GM18870 (cell line): ENCODE measurements at regions not wholly inside any gene's neighbourhood (a gene's known extent, or its start where the extent isn't known, plus 50 kb on each side); places are given as distances from the start of the nearest gene placed in this dataset.
"Not testable (repeated sequence)": the region's sequence is repeated elsewhere in the genome, so short reads cannot be mapped to it uniquely, and the experiment has no call there.

Source experiments
- ATAC-seq: cut with Tn5 transposase; IDR thresholded peaks from one replicate; pipeline ENCODE4 v1.9.1; 2021; ENCODE audit warnings: moderate library complexity; ENCODE audit not compliant: unreplicated experiment

DNA sequence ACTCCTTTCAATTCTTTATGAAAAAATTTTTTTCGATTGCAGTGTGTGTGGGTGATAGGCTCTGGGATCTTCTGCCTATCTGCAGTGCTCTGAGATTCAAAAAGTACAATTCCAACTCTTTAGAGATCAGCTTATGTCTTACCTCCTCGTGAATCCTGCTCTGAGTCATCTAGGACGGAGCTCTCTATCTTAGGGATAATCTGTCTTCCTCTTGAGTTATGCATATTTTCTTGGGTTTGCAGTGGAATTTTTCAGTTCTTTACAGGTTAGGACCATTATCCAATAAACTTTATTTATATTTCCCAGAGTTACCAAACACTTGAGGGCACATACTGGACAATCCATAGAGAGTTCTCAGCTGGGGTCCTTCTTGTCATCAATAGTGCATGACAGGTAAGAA, 428.6 kb downstream of the ACTR3B start:
- no peak for ATAC-seq

DNA sequence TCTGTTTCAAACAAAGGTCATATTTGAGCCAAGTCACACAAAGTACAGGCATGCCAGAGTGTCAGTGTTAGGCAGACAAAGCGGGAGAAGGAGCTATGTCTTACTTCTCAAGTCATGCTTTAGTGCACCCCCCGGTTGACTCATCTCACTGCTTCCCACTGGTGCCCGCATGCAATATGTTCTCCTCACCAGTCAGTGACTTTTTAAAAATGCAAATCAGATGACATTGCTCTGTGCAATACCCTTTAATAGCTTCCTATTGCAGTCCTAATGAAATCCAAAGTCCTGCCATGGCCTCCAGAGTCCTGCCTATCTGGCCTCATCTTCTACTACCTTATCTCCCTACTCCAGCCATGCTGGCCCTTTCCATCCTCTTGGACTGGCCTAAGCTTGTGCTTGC, 429.1 kb downstream of the ACTR3B start:
- no peak for ATAC-seq

DNA sequence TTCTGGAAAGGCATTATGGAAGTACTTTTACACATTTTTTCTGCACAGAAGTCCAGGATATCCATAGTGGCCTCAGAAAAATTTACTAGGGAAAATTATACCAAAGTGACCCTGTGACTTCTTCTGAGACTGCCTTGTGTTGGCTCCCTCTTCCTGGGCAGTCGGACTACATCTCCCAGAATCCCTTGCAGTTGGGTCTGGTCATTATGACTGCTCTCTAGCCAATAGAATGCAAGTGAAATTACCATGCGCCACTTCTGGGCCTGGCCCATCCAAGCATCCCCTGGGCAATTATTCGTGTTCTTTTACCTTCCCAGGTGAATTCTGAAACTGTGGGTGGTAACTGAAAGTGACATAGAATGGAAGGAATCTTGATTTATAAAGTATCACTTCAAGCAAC, 430.9 kb downstream of the ACTR3B start:
- no peak for ATAC-seq

DNA sequence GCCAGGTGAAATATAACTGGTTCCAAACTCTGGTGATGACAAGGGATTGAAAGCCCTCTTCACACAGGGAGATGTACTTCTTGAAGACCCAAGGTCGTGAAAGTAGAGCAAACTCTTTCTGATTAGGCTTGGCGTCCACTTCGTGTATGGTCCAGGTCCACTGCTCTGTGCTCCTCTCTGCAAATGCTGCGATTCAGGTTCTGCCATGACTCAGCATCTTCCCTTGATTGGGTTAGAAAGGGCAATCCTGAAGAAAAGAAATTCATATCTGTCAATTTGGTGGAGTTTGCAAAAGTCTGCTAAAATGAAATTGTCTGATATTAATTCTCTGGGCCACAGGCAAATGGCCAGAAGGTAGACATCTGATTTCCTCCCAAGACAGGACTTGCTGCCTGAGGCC, 431.4 kb downstream of the ACTR3B start:
- no peak for ATAC-seq

DNA sequence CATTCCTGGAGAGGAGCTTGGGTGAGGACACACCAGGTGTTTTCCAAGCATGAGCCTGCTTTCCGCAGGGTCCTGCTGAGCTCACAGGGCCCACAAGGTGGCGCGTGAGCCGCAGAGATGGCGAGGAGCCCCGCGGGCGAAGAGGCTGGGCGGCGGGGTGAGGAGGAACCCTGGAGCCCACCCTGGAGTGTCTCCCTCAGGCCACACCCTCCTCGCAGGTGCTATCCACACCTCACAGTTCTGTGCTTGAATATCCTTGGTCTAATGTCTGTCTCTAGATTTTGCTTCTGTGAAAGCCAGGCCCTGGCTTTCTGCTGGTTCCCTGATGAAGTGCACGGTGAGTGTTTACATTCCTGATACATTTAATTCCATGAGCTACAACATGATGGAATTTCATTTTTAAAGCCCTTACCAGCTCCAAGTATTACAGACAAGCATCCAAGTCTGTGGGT, 433.6 kb downstream of the ACTR3B start:
- no peak for ATAC-seq

DNA sequence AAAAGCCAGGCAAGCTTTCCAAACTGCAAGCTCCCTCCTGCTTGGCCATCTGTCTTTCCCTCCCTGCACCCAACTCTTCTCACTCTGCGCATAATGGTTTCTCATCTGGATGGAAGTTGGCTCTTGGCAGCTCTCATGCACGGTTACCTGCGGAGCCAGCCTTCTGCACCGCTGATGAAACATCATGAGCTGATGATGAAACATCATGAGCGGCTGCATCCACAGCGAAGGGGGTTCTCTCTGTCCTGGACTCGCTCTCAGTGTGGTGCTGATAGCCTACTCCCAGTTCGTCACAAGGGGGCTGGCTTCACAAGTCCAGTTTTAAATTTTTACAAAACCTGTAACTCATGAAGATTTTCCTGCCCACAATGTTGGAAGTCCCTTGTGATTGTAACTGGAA, 457.5 kb downstream of the ACTR3B start:
- no peak for ATAC-seq

DNA sequence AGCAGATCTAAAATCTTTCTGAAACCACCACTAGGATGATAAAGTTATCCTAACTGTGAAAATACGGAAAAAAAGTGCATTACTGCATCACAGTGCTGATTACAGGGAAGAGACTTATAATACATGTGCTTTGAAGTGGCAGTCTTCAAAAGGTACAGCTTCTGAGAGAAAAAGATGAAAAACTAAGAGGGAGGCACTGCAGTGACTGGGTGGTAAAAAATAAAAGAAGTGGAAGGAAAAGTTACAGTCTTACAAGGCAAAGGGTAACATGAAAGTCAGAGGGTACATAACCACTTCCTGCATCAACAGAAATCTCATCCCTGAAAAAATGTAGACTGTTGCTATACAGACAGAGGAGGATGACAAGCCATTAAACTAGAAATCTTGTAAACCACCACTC, 465.3 kb downstream of the ACTR3B start:
- ATAC-seq: no peak

DNA sequence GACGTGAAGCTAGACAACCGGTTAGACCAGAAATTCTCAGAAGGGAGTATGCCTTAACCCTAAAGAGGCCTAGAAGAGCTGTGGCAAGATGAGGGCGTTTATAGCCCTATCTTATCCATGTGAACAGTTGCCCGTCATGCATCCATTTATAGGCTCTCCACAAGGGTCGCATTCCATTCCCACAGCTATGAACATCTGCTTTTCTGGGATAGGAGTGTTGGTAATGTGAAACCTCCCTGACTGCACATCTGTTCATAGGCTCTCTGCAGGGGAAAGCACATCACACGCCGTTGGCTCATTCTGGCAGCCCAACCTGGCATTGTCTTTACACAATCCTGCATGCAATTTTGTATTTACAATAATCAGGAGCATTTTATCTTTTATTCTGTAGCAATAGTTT, 485.6 kb downstream of the ACTR3B start:
- ATAC-seq: not testable (repeated sequence)

DNA sequence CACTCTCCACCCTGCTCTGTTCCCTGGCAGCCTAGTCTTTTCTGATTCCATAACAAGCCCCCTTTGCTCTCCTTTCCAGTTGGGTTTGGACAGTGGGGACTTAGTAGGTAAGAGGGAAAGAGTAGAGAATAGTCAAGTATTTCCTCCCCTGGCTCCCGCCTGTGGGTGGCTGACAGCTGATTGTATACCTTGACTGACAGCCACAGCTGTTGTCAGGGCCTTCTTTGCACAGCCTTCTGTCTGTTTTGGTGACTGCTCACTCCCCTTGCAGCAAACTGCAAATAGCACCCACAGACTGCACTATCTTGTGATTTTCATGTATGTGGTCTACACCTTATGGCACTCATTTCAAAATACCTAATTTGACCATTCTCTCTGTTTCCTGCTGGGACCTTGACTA, 486.3 kb downstream of the ACTR3B start:
- no peak for ATAC-seq

DNA sequence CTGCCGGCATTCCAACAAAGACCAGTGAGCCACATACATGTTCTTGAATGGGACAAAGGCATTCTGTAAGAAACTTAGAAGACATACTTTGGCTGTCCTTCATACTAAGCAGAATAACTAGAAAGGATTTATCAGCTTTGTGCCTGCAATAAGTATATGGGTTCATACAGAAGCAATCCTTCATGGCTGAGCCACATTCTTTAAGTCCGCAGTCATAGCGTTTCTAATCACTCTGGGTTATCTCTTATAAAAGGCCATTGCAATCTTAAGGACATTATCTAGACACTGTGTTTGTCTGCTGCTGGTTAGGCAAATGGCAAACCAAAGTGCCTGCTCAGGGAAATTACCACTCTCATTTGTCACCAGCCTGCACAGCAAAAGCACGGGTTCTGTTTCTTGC, 488.4 kb downstream of the ACTR3B start:
- ATAC-seq: no peak

DNA sequence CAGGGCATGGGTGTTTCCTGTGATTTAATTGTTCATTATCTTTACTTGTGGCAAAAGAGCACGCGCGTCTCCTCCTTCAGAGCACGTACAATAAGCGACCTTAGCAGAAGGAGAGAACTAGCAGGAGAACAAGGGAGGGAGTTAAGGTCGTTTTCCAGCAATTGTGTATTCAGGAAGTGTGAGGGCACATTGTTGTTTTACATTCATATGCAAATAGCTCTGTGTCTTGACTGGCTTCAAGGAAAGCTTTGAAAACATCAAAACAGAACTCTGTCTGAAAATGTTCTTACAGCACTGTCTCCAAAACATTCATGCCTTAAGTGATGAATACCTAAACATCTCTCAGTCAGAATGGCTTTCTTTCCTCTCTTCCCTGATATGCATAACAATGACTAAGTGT, 499.1 kb downstream of the ACTR3B start:
- ATAC-seq: no peak

DNA sequence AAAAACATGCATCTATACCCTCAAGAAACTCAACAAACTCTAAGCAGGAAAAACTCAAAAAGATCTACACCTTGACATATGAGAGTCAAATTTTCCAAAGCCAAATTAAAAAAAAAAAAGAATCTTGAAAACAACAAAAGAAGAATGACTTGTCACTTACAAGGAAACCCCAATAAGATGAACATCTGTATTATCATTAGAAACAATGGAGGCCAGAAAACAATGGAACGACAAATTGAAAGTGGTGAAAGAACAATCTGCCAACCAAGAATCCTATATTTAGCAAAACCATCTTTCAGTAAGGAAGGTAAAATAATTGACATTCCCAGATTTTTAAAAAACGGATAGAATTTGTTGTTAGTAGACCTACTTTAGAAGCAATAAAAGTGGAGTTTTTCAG, 516.8 kb downstream of the ACTR3B start:
- ATAC-seq: no peak

DNA sequence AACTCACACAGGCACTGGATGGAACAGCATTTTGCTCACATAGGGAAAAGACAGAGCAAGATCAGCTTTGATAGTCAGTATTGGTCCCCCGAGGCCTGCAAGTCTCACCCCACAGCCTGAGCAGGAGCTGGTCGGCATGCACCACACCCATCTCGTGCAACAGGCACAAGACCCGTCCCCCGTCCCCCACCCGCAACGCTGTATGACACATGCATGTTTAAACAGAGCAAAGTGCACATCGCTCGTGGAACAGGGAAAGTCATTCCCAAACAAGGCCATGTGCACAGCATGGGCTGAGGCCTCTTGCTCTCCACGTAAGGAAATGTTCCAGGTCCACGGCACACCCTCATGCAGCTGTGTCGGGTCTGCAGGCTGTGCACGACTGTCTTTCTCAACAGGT, 527.2 kb downstream of the ACTR3B start:
- no peak for ATAC-seq

DNA sequence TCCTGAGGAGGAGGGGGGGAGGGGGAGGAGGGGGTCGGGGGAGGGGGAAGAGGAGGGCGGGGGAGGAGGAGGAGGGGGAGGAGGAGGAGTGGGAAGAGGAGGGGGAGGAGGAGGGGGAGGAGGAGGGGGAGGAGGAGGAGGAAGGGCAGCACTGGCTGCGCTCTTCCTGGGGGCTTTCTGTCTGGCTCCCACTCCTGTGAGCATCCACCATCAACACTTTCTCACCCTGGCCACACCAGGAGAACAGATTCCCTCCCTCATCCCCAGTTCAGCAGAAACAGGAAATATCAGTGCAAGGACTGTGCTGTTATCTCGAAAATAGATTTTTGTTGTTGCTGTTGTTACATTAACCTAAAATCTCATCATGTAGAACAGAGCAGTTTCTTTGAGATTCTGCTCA, 530.5 kb downstream of the ACTR3B start:
- ATAC-seq: no peak

DNA sequence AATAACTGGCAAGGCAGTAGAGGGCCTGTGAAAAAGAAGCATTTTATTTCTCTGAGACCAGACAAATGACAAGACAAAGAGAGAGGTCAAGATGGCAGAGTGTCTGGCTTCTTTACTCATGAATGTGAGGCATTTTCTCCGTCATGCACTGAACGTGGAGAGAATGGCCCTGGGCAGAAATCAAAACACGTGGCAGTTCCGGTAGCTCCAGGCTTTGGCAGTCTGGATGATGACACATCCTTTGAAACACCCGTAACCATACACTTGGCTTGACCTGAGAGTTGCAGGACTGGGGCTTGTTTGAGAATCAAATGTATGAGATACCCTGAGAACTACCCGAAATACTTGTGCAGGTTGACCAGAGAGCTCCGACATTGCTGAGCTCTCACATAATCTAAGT, 537.6 kb downstream of the ACTR3B start:
- ATAC-seq: no peak

DNA sequence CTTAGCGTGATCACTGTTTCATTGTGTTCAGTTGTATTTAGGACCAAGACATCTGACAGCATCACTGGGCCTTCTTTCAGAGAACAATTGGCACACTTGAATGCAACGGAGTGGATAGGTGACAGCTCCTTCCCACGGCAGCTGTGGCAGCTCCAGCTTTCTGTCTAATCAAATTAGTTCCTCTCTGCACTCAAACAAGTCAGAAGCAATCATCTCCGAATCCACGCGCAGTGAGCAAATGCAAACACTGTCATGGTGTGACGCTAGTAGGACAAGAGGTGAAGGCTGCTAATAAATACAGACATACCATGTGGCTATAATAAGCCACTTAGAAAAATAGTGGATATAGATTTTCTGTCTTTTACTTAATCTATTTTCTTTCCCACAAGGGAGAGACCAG, 542.4 kb downstream of the ACTR3B start:
- no peak for ATAC-seq

DNA sequence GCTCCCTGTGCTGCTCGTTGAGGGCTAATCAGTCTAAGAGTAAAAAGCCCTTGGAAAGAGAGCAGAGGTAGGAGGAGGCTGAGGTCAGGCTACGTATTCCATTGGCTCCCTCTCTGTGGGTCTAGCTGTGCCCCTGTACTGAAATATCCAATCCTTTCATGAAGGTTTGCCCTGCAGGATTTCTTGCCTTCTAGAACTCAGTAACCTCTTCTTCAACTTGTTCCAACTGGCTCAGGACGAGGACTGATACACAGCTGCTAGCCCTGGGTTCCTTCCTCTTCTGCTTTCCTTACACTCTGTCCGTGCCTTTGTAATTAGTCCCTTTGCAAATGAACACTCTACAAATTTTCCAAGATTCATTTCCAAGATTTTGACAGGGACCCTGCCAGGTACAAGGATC, 560.5 kb downstream of the ACTR3B start:
- ATAC-seq: no peak

DNA sequence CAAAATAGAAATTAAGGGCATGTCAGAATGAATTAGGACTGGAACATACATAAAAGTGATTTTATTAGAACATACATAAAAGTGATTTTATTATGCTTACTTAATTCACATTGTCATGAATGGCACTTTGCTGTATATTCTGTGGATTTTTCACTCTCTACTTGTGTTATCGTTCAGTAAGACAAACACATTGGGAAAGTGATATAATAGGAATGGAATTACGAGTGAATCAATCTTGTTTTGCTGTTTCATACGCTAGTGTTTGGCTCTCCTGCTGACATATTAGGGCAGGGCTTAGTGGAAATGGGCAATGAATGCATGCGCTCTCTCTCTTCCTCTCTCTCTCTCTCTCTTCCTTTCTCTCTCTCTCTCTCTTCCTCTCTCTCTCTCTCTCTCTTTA, 561.1 kb downstream of the ACTR3B start:
- no peak for ATAC-seq

DNA sequence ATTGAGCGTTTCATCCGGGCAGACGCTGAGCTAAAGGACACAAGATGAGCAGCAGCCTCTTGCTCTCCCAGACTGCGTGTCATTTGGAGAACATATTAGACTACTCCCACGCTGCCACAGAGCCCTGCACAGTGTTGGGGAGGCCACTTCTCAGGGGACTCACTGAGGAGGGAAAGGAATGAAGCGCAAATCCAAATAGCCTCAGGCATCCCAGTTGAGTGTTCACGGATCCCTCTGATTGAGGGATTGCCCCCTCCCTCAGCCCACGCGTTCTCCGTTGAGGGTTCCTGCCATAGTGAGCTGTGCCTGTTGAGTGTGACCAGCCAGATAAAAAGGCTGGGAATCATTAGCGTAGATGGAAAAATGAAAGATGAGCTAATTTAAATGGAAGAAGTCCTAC, 563.4 kb downstream of the ACTR3B start:
- ATAC-seq: no peak

DNA sequence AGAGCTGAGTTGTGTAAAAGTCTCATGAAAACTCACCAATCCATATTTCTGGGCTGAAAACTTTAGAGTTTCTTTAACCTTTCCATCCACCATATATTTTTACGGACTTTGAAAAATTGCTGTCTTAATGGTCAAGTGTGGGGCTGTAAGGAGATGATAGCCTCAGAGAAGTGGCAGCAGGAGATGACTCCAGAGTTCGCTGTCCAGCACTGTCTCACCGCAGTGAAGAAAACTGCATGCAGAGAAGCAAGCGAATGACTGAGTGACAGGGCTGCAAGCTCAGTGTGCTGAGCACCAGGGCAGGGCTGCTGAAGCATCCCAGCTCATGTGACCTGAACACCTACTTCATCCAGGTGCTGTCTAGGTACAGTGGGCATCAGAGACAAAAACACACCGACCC, 564.5 kb downstream of the ACTR3B start:
- ATAC-seq: no peak

DNA sequence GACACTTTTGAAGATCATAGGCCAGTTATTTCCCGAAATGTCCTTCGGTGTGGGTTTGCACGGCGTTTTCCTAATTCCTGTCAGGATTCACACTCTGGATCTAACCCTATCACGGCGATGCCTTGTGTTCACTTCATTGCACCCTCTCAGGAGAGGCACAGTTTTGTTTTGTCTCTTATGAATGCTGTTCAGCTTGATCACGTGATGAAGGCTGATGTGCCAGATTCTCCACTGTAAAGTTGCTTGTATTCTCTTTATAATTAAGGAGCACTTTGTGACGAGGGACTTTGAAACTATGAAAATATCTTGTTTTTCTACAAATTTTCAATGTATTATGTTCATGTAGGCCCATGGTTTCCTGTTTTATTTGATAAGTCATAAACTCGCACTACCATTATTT, 568.1 kb downstream of the ACTR3B start:
- no peak for ATAC-seq

DNA sequence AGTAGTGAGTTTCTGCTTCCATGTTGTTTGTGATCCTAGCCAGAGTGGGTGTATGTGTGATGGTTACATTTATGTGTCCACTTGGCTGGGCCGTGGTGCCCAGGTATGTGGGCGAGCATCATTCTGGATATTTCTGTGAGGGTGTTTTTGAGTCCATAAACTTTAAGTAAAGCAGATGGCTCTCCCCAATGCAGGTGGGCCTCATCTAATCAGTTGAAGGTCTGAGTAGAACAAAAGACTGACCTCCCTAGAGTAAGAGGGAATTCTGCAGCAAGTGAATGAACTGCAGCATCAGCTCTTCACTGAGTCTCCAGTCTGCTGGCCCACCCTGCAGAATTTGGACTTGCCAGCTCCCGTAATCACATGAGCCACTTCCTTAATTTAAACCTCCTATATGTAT, 571.9 kb downstream of the ACTR3B start:
- ATAC-seq: no peak

DNA sequence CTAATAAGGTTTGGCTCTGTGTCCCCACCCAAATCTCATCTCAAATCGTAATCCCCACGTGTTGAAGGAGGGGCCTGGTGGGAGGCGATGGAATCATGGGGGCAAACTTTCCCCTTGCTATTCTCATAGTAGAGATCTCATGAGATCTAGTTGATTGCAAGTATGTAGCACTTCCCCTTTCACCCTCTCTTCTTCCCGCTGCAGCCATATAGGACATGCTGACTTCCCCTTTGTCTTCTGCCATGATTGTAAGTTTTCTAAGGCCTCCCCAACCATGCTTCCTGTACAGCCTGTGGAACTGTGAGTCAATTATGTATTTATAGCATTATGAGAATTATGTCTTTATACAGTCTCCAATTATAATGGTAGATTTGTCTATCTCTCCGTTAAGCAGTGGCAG, 594.5 kb downstream of the ACTR3B start:
- ATAC-seq: no peak

DNA sequence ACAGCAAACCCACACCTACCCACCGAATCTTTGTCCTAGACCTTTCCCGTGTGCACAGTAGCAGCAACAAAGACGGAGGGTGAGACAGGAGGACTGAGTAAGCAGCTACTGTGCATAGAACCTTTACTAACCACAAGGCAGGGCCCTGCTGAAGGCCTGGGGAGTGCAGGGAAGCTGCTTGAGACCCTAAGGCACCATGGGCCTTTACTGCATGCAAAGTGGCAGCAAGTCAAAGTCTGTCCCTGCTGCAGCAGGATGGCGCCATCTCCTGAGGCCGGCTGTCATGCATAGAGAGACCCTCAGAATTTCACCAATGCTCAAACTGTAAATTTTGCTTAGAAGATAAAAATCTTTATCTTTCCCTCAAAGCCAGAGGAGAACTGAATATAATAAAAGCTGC, 610.5 kb downstream of the ACTR3B start:
- no peak for ATAC-seq
